GM19023 (cell line): ENCODE measurements at regions not wholly inside any gene's neighbourhood (a gene's known extent, or its start where the extent isn't known, plus 50 kb on each side); places are given as distances from the start of the nearest gene placed in this dataset.
"Not testable (repeated sequence)": the region's sequence is repeated elsewhere in the genome, so short reads cannot be mapped to it uniquely, and the experiment has no call there.

Source experiments
- ATAC-seq: cut with Tn5 transposase; IDR thresholded peaks from one replicate; pipeline ENCODE4 v1.9.1; 2021; ENCODE audit warnings: mild to moderate bottlenecking, moderate library complexity; ENCODE audit not compliant: unreplicated experiment

DNA sequence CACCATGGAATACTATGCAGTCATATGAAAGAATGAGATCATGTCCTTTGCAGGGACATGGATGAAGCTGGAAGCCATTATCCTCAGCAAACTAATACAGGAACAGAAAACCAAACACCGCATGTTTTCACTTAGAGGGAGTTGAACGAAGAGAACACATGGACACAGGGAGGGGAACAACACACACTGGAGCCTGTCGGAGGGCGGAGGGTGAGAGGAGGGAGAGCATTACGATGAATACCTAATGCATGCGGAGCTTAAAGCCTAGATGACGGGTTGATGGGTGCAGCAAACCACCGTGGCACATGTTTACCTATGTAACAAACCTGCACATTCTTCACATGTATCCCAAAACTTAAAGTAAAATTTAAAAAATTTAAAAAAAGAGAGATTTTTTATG lies 191.0 kb upstream of the PRSS58 start:
- not testable (repeated sequence) for ATAC-seq

DNA sequence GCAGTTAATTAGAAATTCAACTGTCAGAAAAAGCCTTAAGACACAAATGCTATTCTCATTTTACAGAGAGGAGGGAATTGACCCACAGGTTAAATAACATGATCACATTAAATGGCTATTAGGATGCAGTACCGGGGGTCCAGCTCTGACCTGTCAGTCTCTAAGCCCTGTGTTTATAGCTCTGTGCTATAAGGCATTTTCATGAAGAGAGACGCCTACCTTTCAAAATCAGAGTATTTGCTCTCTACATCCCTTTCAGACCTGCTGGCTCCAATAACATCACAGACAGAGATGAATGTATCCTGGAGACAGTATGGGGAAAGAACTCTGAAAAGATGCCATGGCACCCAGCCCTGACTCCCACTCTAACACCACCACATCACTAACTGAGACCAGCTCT lies 189.9 kb upstream of the PRSS58 start:
- no peak for ATAC-seq

GRCh38 chr7:142445019-142445686 lies 187.3 kb upstream of the PRSS58 start:
- no peak for ATAC-seq

- ATAC-seq = no peak
These were observed 185.6 kb upstream of the PRSS58 start for GRCh38 chr7:142443216-142444010.

- ATAC-seq = no peak
These were observed 184.5 kb upstream of the PRSS58 start for GRCh38 chr7:142442396-142442795.

- ATAC-seq = no peak
These were observed 183.1 kb upstream of the PRSS58 start for GRCh38 chr7:142440906-142441411.

DNA sequence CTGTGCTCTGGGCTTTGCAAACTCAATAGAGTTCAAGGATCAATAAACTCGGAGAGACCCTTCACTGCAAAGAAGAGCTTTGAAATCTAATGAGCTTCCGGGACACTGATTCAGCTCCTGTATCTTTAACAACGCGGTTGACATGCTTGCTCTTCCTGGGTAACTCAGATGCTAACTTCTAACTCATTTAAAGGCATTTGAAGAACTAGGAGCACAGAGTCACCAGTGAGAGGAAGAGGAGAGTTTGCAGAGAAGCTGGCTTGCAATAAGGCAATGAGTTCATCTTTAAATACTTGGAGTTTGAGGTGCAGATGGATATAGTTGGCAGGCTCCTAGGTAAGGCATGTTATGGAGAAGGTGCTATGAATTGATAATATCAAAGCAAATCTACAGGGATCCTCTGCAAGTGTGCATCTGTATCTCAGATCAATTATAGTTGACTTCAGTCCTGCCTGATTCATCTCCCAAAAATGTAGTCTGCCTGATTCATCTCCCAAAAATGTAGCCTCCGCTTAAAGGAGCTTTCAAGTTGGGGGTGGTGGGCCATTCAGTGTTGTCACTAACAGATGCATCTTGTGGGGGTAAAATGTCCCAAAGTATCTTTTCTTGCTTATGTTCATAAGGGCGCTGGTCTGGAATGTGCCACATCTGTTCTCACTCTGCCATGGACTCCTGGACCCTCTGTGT lies 182.5 kb upstream of the PRSS58 start:
- ATAC-seq = no peak

DNA sequence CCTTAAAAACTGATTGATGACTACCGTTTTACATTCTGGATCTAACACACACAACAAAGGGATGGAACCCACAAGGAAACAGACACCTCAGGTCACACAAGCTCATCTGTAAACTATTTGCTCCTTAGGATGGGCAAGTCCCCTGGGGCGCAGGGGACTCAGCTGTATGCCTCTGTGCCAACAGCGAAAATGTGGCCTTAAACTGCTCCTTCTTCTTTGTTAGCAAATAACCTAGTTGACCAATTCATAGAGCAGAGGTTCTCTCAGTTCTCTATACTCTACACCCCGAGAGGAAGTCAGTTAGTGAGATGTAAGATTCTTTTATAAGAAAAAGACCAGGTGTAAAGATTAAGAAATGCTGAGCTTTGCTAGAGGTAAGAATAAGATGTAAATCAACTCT lies 181.9 kb upstream of the PRSS58 start:
- ATAC-seq = no peak

- no peak for ATAC-seq
These were observed 181.2 kb upstream of the PRSS58 start for GRCh38 chr7:142438923-142439515.

GRCh38 chr7:142438235-142438922 lies 180.5 kb upstream of the PRSS58 start:
- no peak for ATAC-seq

GRCh38 chr7:142437741-142438140 lies 179.9 kb upstream of the PRSS58 start:
- ATAC-seq = no peak

DNA sequence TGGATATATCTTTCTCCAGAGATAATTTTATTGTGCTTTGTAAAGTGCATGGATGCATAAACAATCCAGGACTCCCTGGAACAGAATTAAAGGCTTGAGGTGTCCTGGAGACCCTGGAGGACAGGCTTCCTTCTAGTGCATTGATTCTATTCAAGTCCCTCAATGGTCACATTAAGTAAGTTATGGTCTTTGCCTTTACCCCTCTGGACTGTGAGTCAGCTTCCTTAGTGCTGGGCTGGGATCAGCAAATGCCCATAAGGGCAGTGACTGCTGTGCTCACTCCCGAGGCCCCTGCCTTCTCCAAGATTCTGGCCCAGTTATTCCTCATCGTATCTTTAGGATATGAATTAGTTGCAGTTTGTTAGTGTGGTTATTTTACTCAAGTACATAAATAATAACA lies 178.7 kb upstream of the PRSS58 start:
- ATAC-seq = no peak

DNA sequence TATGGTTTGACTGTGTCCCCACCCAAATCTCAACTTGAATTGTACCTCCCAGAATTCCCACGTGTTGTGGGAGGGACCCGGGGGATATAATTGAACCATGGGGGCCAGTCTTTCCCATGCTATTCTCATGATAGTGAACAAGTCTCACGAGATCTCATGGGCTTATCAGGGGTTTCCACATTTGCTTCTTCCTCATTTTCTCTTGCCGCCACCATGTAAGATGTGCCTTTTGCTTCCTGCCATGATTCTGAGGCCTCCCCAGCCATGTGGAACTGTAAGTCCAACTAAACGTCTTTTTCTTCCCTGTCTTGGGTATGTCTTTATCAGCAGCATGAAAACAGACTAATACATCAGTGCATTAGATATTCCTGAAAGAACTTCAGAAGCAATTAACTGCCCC lies 177.7 kb upstream of the PRSS58 start:
- ATAC-seq = not testable (repeated sequence)

DNA sequence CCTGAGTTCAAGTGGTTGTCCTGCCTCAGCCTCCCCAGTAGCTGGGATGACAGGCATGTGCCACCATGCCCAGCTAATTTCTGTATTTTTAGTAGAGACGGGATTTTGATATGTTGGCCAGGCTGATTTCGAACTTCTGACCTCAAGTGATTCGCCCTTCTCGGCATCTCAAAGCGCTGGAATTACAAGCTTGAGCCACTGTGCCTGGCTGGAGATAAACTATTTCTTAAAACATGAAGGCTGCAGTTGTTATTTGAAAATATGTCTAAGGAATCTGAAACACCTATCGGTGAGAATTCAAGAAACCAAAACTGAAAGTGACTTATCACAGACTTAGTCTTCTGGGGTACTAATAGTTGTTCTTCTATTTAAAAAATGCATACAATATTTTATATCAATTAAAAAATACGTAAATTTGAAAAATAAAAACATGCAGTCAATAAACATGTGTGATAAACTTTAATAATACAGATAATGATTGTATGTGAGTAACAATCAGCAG lies 176.9 kb upstream of the PRSS58 start:
- ATAC-seq = no peak

DNA sequence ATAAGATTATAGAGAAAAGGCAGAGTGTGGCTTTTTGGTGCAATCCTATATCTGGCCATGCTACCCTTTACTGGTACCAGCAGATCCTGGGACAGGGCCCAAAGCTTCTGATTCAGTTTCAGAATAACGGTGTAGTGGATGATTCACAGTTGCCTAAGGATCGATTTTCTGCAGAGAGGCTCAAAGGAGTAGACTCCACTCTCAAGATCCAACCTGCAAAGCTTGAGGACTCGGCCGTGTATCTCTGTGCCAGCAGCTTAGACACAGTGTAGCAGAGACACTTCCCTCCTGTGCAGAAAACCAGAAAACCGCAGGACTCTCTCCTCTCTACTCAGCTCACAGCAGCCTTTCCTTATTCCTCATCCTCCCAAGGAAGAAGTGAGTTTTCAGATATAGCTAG lies 176.3 kb upstream of the PRSS58 start:
- ATAC-seq = not testable (repeated sequence)

DNA sequence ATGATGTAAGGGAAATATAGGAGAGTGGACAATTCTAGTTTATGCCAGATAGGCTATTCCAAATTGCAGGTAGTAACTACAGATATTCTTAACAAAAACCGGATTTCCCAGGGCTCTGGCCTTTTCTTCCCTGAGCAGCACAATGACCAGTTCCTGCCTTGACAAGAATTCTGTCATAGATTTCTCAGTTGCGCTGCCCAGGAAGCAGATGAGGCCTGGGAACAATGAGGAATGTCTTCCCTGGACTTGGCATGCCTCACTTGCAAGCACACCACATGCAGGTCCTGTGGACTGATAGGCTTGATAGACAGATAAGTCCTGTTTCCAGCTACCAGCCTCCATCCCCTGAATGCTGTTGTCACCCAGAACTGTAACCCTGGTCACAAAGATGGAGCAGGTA lies 174.5 kb upstream of the PRSS58 start:
- ATAC-seq = no peak

DNA sequence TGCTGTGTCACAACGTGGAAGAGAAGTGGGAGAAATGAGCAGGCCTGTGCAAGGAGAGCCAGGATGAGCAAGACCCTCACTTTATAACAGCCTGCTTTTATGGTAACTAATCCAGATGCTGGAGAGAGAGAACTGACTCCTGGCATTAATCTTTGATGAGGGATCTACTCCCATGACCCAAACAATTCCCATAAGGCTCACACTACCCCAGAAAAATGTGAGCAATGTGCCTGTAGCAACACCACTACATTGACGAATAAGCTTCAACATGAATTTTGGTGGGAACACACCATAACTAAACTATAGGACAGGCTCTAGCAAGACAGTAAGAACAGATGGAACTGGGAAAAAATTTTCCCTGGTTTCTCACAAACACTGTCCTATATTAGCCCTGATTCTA lies 173.6 kb upstream of the PRSS58 start:
- ATAC-seq = no peak

DNA sequence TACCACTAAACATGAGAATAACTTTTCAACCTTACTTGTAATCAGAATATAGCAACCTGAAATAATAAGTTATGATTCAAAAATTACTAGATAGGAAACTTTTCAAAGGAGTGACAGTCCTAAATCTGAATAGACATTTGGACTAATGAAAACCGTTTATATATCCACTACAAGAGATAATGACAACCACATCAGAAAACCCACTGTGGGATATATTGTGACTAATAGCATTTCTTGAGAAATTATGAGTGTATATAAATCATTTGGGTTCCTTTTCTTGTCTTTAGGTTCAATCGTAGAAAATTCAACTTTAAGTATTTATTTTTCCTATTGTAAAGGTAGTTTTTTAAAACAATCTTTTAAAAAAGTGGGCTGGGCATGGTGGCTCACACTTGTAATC lies 170.2 kb upstream of the PRSS58 start:
- ATAC-seq = no peak

DNA sequence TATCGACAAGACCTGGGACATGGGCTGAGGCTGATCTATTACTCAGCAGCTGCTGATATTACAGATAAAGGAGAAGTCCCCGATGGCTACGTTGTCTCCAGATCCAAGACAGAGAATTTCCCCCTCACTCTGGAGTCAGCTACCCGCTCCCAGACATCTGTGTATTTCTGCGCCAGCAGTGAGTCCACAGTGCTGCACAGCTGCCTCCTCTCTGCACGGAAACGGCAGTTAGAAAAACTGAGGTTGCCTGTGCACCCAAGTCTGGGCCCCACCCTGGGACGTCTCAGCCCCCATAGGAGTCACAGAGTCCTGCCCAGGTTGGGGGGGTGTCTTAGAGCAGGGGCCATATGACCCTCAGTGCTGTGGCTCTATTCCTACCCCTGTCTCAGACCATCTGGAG lies 167.4 kb upstream of the PRSS58 start:
- no peak for ATAC-seq

DNA sequence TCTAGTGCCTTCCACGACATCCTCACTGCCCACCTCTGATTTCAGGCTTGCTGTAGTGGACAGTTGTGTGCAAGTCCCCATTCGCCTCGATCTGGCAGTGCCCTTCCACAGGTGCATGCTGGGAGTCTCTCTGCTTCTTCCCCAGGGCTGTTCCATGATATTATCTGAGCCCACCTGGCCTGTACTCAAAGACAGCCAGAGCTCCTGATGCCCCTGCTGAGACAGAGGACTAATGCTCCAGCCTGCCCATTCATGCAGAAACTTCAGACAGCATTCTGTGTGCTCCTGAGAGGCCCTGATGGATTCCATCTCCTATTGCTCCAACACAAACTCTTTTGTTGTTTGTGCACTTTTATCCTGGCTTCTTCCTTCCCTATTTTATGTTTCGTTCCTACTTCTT lies 164.8 kb upstream of the PRSS58 start:
- ATAC-seq = no peak
